ENCODE measurements at regions not wholly inside any gene's neighbourhood (a gene's known extent, or its start where the extent isn't known, plus 50 kb on each side); places are given as distances from the start of the nearest gene placed in this dataset.
A peak's percentile ranks its signal among the peaks of the same experiment; 100 is the strongest.

DNA sequence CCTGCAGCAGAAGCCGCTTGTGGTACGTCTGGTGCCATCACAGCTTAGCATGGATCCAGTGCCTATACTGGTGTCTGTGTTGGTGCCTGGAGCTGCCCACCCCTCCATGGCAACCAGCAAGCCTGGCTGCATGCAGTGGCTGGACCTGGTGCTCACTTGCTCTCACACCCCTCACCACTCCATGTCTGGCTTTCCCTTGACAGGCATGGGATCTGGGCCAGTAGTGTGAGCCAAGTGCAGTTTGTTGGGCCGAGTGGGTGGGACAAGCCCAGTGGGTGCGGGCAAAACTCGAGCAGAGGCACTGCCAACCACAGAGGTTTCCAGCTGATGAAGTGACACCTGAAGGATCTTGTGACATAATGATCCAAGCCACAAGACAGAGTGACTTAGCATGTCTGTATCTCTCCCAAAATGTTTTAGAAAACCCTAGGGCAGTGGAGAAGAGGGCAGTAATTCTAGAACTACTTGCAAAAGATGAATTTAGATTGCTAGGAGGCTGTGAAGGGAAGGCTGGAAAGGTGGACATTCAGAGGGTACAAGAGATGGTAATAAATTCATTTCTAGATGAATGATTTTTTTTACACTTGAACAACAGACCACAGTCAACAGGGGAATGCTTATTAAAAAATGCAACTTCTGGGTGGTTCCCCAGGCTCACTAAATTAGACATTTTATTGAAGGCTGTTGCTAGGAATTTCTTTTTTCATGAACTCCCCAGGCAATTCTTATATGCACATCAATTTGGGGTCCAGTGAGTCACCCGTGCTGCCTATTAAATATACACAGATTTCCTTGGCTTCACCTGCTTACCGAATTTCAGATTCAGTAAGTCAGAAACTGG lies 660.3 kb downstream of the TLR4 start:
- in situ Hi-C loops (cut with MboI; ENCODE audit: low pct_unique_long_range_greater_than_20kb in 2 of 9, low sequenced_read_pairs in 9 of 9, unreplicated experiment in 9 of 9): no loop called here
- Histone ChIP-seq H3K27ac (no peak overlapping the region), H3K4me3 (no peak overlapping the region), H3K4me1 (replicated peaks in 1 of 2) (no peaks in the 10 kb centered on the region)
- peak in 2 of 8 experiments; percentile 30 to 75 for ATAC-seq (replicated peaks in 6 of 8)
- 0 to 88% (median 33%) methylated on average over 1 to 7 of the region's 7 CpGs; no CpG with 5 or more reads in 2 of the 10 experiments for WGBS, 10 experiments

DNA sequence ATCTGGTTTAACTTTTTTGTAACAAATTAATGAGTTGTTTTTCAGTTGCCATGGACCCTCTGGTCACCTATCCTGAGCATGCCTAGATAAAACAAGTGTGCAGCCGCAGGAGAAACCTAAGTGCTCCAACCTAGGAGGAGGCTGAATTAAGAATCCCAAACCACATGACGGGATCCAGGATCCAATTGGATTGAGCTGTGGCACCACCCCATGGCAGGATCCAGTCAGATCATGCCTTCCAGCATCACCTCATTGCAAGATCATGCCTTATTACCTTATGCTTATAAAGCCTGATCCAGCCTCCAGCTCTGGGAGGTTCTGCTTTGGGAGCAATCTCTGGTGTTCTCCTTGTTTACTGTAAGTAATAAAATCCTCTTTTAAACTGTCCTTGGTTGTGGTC lies 662.0 kb downstream of the TLR4 start:
- 6 to 100% (median 94%) methylated on average over 2 of the region's 2 CpGs; no CpG with 5 or more reads in 4 of the 10 experiments for WGBS, 10 experiments
- Histone ChIP-seq H3K27ac (no peak overlapping the region), H3K4me1 (replicated peaks in 1 of 2) (no peaks in the 10 kb centered on the region), H3K4me3 (no peak overlapping the region)
- in situ Hi-C loops (cut with MboI; ENCODE audit: low pct_unique_long_range_greater_than_20kb in 2 of 9, low sequenced_read_pairs in 9 of 9, unreplicated experiment in 9 of 9): no loop called here
- no peak for ATAC-seq (replicated peaks in 6 of 8)

DNA sequence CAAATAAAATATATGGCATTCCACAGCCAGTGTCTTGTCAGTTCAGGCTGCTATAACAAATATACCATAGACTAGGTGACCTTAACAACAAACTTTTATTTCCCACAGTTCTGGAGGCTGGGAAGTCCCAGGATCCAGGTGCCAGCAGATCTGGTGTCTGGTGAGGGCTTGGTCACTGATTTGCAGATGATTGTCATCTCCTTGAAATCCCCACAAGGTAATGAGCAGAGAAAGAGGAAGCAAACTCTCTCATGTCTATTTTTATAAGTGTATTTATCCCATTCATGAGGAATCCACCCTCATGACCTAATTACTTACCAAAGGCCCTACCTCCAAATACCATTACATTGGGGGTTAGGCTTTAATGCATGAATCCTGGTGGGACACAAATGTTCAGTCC lies 663.2 kb downstream of the TLR4 start:
- in situ Hi-C loops (cut with MboI; ENCODE audit: low pct_unique_long_range_greater_than_20kb in 2 of 9, low sequenced_read_pairs in 9 of 9, unreplicated experiment in 9 of 9): no loop called here
- Histone ChIP-seq H3K4me3 (no peak overlapping the region), H3K4me1 (replicated peaks in 1 of 2) (no peaks in the 10 kb centered on the region), H3K27ac (no peak overlapping the region)
- no peak for ATAC-seq (replicated peaks in 6 of 8)

GRCh38 chr9:118384531-118385100 lies 680.4 kb downstream of the TLR4 start:
- no peak overlapping the region for H3K27ac ChIP-seq
- ATAC-seq (replicated peaks in 6 of 8): peak in 5 of 8 experiments; percentile 68 to 94 (median 81)
- WGBS, 10 experiments: 0 to 78% (median 41%) methylated on average over 2 to 3 of the region's 3 CpGs; no CpG with 5 or more reads in 2 of the 10 experiments
- H3K4me3 ChIP-seq: no peak overlapping the region
- in situ Hi-C loops (cut with MboI; ENCODE audit: low pct_unique_long_range_greater_than_20kb in 2 of 9, low sequenced_read_pairs in 9 of 9, unreplicated experiment in 9 of 9): no loop called here
- peaks cover 0 to 14% of the 10 kb centered on the region in 2 donors for H3K4me1 ChIP-seq (replicated peaks in 1 of 2)

- 0 to 100% (median 60%) methylated on average over 1 to 2 of the region's 2 CpGs; no CpG with 5 or more reads in 1 of the 10 experiments for WGBS, 10 experiments
- no peak for ATAC-seq (replicated peaks in 6 of 8)
- in situ Hi-C loops (cut with MboI; ENCODE audit: low pct_unique_long_range_greater_than_20kb in 2 of 9, low sequenced_read_pairs in 9 of 9, unreplicated experiment in 9 of 9): no loop called here
- Histone ChIP-seq H3K4me3 (no peak overlapping the region), H3K4me1 (replicated peaks in 1 of 2) (no peaks in the 10 kb centered on the region), H3K27ac (no peak overlapping the region)
Observed at GRCh38 chr9:118395415-118395814, 691.2 kb downstream of the TLR4 start.

DNA sequence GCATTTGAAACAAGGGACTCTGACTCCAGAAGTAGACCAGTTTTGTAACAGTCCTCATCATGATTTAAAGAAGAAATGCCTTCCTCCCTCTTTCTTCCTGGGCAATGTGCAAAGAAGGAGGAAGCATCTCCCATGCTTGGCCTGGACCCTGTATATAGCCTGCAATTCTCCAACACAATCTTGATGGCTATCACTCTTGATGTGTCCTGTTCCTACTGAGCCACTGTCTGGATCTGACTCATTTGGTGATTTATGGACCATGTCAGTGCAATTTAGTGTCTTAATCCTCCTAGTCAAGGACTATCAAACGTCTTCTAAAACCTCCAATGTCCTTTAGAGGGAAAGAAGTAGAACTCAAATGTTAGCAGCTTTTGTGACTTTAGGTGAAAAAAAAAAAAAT lies 697.3 kb downstream of the TLR4 start:
- no peak overlapping the region for H3K4me3 ChIP-seq

DNA sequence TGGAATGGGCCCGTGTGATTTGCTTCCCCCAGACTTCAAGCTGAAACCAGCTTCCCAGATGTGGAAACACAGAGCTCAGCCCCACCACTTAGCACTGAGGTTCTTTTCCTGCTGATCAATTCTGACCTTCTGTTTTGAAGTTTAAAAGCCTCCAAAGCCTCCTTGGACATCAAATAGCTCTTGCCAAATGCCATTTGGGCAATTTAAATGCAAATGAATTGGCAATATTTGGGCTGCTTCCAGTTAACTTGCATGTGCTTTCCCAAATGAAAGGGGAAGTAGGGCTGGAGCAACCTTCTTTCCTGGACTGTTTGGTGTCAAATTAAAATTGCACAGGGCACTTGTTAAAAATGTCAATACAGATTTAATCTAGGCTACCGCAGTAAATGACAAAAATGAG lies 710.5 kb downstream of the TLR4 start:
- peak in 1 of 8 experiments; percentile 43 for ATAC-seq (replicated peaks in 6 of 8)
- no peak overlapping the region for H3K4me3 ChIP-seq
- H3K4me1 ChIP-seq (replicated peaks in 1 of 2): no peaks in the 10 kb centered on the region
- WGBS, 10 experiments: 0 to 85% (median 17%) methylated on average over 1 to 2 of the region's 2 CpGs; no CpG with 5 or more reads in 2 of the 10 experiments
- H3K27ac ChIP-seq: no peak overlapping the region
- in situ Hi-C loops (cut with MboI; ENCODE audit: low pct_unique_long_range_greater_than_20kb in 2 of 9, low sequenced_read_pairs in 9 of 9, unreplicated experiment in 9 of 9): no loop called here

More for the DNA sequence above, 697.3 kb downstream of the TLR4 start:
- Histone ChIP-seq H3K27ac (no peak overlapping the region), H3K4me1 (replicated peaks in 1 of 2) (no peaks in the 10 kb centered on the region)
- ATAC-seq (replicated peaks in 6 of 8): no peak
- 0 to 60% (median 44%) methylated on average over 1 of the region's 1 CpG; no CpG with 5 or more reads in 5 of the 10 experiments for WGBS, 10 experiments
- in situ Hi-C loops (cut with MboI; ENCODE audit: low pct_unique_long_range_greater_than_20kb in 2 of 9, low sequenced_read_pairs in 9 of 9, unreplicated experiment in 9 of 9): no loop called here

DNA sequence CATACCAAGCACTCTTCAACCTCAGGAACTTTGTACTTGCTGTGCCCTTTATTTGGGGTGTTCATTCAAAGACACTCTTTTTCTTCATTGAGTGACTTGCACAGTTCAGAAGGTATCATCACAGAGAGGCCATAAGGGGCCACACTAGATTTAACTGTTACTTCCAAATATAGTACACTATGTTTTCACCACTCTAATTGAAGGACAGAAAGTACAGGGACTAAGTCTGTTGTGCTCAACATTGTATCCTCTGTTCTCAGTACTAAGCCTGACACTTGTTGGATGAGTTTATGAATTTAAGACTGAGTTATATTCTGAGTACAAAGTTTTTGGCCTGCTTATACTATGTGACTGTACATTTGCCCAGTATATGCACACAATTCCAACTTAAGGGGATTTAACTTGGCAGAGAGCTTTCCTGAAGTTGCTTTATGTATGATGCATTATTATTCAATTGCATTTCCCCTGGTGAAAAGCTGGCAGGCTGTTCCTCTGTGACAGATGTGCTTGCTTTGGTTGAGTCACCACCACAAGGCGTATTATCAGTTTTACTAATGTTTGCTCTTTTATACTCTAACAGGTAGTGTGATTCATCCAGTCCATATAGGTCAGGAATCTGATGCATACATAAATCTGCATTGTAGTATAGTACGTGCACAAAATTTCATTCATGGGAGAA lies 714.8 kb downstream of the TLR4 start:
- Histone ChIP-seq H3K4me1 (replicated peaks in 1 of 2) (no peaks in the 10 kb centered on the region), H3K27ac (no peak overlapping the region), H3K4me3 (no peak overlapping the region)
- ATAC-seq (replicated peaks in 6 of 8): peak in 7 of 8 experiments; percentile 23 to 95 (median 65)
- in situ Hi-C loops (cut with MboI; ENCODE audit: low pct_unique_long_range_greater_than_20kb in 2 of 9, low sequenced_read_pairs in 9 of 9, unreplicated experiment in 9 of 9): no loop called here
- WGBS, 10 experiments: 0 to 100% (median 46%) methylated on average over 1 to 2 of the region's 2 CpGs; no CpG with 5 or more reads in 2 of the 10 experiments

GRCh38 chr9:118419676-118420075 lies 715.5 kb downstream of the TLR4 start:
- in situ Hi-C loops (cut with MboI; ENCODE audit: low pct_unique_long_range_greater_than_20kb in 2 of 9, low sequenced_read_pairs in 9 of 9, unreplicated experiment in 9 of 9): no loop called here

DNA sequence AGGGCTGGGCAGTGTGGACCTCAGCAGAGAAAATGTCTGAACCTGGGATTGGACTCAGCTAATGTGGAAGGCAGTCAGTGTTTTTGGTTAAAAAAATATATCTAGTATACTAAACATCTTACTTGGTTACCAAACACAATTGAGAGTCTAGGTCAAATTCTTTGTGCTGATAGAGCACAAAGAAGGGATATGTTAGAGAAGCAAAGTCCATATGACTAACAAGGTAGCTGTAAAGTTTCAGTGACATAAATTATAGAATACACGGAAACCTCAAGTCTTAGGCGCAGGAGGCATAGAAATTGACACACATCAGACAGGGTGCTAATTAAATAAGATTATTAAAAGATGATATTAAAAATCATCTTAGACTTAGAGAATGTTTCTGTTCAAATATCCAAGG lies 718.3 kb downstream of the TLR4 start:
- no peak for ATAC-seq (replicated peaks in 6 of 8)
- WGBS, 10 experiments: 55 to 100% (median 88%) methylated on average over 1 to 2 of the region's 2 CpGs; no CpG with 5 or more reads in 4 of the 10 experiments
- Histone ChIP-seq H3K27ac (no peak overlapping the region), H3K4me1 (replicated peaks in 1 of 2) (no peaks in the 10 kb centered on the region), H3K4me3 (no peak overlapping the region)
- in situ Hi-C loops (cut with MboI; ENCODE audit: low pct_unique_long_range_greater_than_20kb in 2 of 9, low sequenced_read_pairs in 9 of 9, unreplicated experiment in 9 of 9): no loop called here

More at GRCh38 chr9:118419676-118420075, 715.5 kb downstream of the TLR4 start:
- H3K4me1 ChIP-seq (replicated peaks in 1 of 2): no peaks in the 10 kb centered on the region
- no peak for ATAC-seq (replicated peaks in 6 of 8)
- H3K27ac ChIP-seq: no peak overlapping the region
- WGBS, 10 experiments: 0 to 100% (median 40%) methylated on average over 1 of the region's 1 CpG; no CpG with 5 or more reads in 2 of the 10 experiments
- no peak overlapping the region for H3K4me3 ChIP-seq

GRCh38 chr9:118423021-118423420 lies 718.8 kb downstream of the TLR4 start:
- no peak overlapping the region for H3K4me3 ChIP-seq
- no peak overlapping the region for H3K27ac ChIP-seq
- in situ Hi-C loops (cut with MboI; ENCODE audit: low pct_unique_long_range_greater_than_20kb in 2 of 9, low sequenced_read_pairs in 9 of 9, unreplicated experiment in 9 of 9): no loop called here
- no peak for ATAC-seq (replicated peaks in 6 of 8)
- WGBS, 10 experiments: 0 to 90% (median 81%) methylated on average over 2 to 3 of the region's 3 CpGs; no CpG with 5 or more reads in 1 of the 10 experiments
- H3K4me1 ChIP-seq (replicated peaks in 1 of 2): no peaks in the 10 kb centered on the region

- WGBS, 10 experiments: 0 to 97% (median 83%) methylated on average over 2 to 4 of the region's 4 CpGs; no CpG with 5 or more reads in 1 of the 10 experiments
- no peak overlapping the region for H3K4me3 ChIP-seq
Observed at GRCh38 chr9:118423721-118424120, 719.5 kb downstream of the TLR4 start.

GRCh38 chr9:118426772-118427171 lies 722.6 kb downstream of the TLR4 start:
- in situ Hi-C loops (cut with MboI; ENCODE audit: low pct_unique_long_range_greater_than_20kb in 2 of 9, low sequenced_read_pairs in 9 of 9, unreplicated experiment in 9 of 9): no loop called here
- Histone ChIP-seq H3K4me3 (no peak overlapping the region), H3K4me1 (replicated peaks in 1 of 2) (no peaks in the 10 kb centered on the region), H3K27ac (no peak overlapping the region)
- ATAC-seq (replicated peaks in 6 of 8): no peak
- 0 to 100% (median 44%) methylated on average over 1 of the region's 1 CpG; no CpG with 5 or more reads in 4 of the 10 experiments for WGBS, 10 experiments

More at GRCh38 chr9:118423721-118424120, 719.5 kb downstream of the TLR4 start:
- no peaks in the 10 kb centered on the region for H3K4me1 ChIP-seq (replicated peaks in 1 of 2)
- no peak overlapping the region for H3K27ac ChIP-seq
- in situ Hi-C loops (cut with MboI; ENCODE audit: low pct_unique_long_range_greater_than_20kb in 2 of 9, low sequenced_read_pairs in 9 of 9, unreplicated experiment in 9 of 9): no loop called here
- no peak for ATAC-seq (replicated peaks in 6 of 8)

Data from motor neuron (in vitro differentiated cells).